ENCODE measurements at regions not wholly inside any gene's neighbourhood (a gene's known extent, or its start where the extent isn't known, plus 50 kb on each side); places are given as distances from the start of the nearest gene placed in this dataset.

GRCh38 chr1:65512967-65513780, 92.7 kb downstream of the LEPR start:
- Mint-ChIP-seq H3K36me3 (ENCODE audit: low read depth) (no peaks in the 10 kb centered on the region), H3K9me3 (no peaks in the 10 kb centered on the region), H3K4me1 (no peaks in the 10 kb centered on the region), H3K27ac (ENCODE audit: unreplicated experiment) (no peak overlapping the region), H3K27me3 (ENCODE audit: low read depth) (no peaks in the 10 kb centered on the region), H3K4me3 (no peak overlapping the region)
- no peak for DNase-seq (ENCODE audit: low read depth, low spot score)
- TF ChIP-seq CTCF (conservative IDR thresholded peaks at IDR 0.05), result no peak

- no peak overlapping the region for H3K27ac Mint-ChIP-seq (ENCODE audit: unreplicated experiment)
- no peaks in the 10 kb centered on the region for H3K4me1 Mint-ChIP-seq
- no peak for DNase-seq (ENCODE audit: low read depth, low spot score)
- H3K4me3 Mint-ChIP-seq, result no peak overlapping the region
- H3K9me3 Mint-ChIP-seq, result no peaks in the 10 kb centered on the region
- TF ChIP-seq CTCF (conservative IDR thresholded peaks at IDR 0.05), result no peak
- no peaks in the 10 kb centered on the region for H3K36me3 Mint-ChIP-seq (ENCODE audit: low read depth)
- no peaks in the 10 kb centered on the region for H3K27me3 Mint-ChIP-seq (ENCODE audit: low read depth)
These were observed 93.6 kb downstream of the LEPR start for GRCh38 chr1:65514041-65514440.

GRCh38 chr1:65524931-65525265, 104.4 kb downstream of the LEPR start:
- Mint-ChIP-seq H3K36me3 (ENCODE audit: low read depth) (no peaks in the 10 kb centered on the region), H3K4me3 (peak overlapping the region; percentile 73), H3K27me3 (ENCODE audit: low read depth) (peaks cover 58% of the 10 kb centered on the region), H3K9me3 (peaks cover 3% of the 10 kb centered on the region), H3K27ac (ENCODE audit: unreplicated experiment) (no peak overlapping the region), H3K4me1 (peaks cover 3% of the 10 kb centered on the region)
- DNase-seq (ENCODE audit: low read depth, low spot score), result no peak
- TF ChIP-seq CTCF (conservative IDR thresholded peaks at IDR 0.05), result no peak

- peaks cover 60% of the 10 kb centered on the region for H3K27me3 Mint-ChIP-seq (ENCODE audit: low read depth)
- no peaks in the 10 kb centered on the region for H3K36me3 Mint-ChIP-seq (ENCODE audit: low read depth)
- peaks cover under 1% of the 10 kb centered on the region for H3K9me3 Mint-ChIP-seq
- H3K4me1 Mint-ChIP-seq, result peaks cover 3% of the 10 kb centered on the region
- TF ChIP-seq CTCF (conservative IDR thresholded peaks at IDR 0.05), result no peak
- DNase-seq (ENCODE audit: low read depth, low spot score), result peak; percentile 6
- H3K27ac Mint-ChIP-seq (ENCODE audit: unreplicated experiment), result no peak overlapping the region
- peak overlapping the region; percentile 73 for H3K4me3 Mint-ChIP-seq
These were observed 105.0 kb downstream of the LEPR start for GRCh38 chr1:65525266-65526048.

GRCh38 chr1:65526049-65526556, 105.6 kb downstream of the LEPR start:
- Mint-ChIP-seq H3K27ac (ENCODE audit: unreplicated experiment) (no peak overlapping the region), H3K9me3 (no peaks in the 10 kb centered on the region), H3K27me3 (ENCODE audit: low read depth) (peaks cover 59% of the 10 kb centered on the region), H3K4me3 (peak overlapping the region; percentile 82), H3K4me1 (peaks cover 3% of the 10 kb centered on the region), H3K36me3 (ENCODE audit: low read depth) (no peaks in the 10 kb centered on the region)
- DNase-seq (ENCODE audit: low read depth, low spot score), result no peak
- TF ChIP-seq CTCF (conservative IDR thresholded peaks at IDR 0.05), result no peak

Measured in neural crest cell (in vitro differentiated cells).